Activated naive CD4-positive, alpha-beta T cell treated with Interleukin-2 at 50 U/mL for 16 hours (primary cell): ENCODE measurements at regions not wholly inside any gene's neighbourhood (a gene's known extent, or its start where the extent isn't known, plus 50 kb on each side); places are given as distances from the start of the nearest gene placed in this dataset.
"Not testable (repeated sequence)": the region's sequence is repeated elsewhere in the genome, so short reads cannot be mapped to it uniquely, and the experiment has no call there.

Source experiments
- DNase-seq: peaks from one replicate; pipeline ENCODE4 v3.0.0-alpha.2; 2020

GRCh38 chr4:3365326-3365725 is 72.5 kb downstream of the RGS12 start:
- no peak for DNase-seq

GRCh38 chr4:3365871-3366842 is 73.3 kb downstream of the RGS12 start:
- no peak for DNase-seq

- no peak for DNase-seq
Measured at GRCh38 chr4:3366893-3367775, 74.3 kb downstream of the RGS12 start.

- DNase-seq: no peak
Measured at GRCh38 chr4:3367866-3368265, 73.9 kb upstream of the HGFAC start.

GRCh38 chr4:3368334-3368733 is 73.4 kb upstream of the HGFAC start:
- no peak for DNase-seq

- DNase-seq: no peak
Measured at GRCh38 chr4:3368841-3369760, 72.7 kb upstream of the HGFAC start.

- peak; percentile 28 for DNase-seq
Measured at GRCh38 chr4:3369781-3370674, 71.7 kb upstream of the HGFAC start.

- DNase-seq: no peak
Measured at GRCh38 chr4:3371033-3372001, 70.5 kb upstream of the HGFAC start.

- DNase-seq: no peak
Measured at GRCh38 chr4:3372264-3372932, 69.4 kb upstream of the HGFAC start.

GRCh38 chr4:3372933-3373465 is 68.8 kb upstream of the HGFAC start:
- no peak for DNase-seq

GRCh38 chr4:3373468-3373867 is 68.3 kb upstream of the HGFAC start:
- no peak for DNase-seq

- no peak for DNase-seq
Measured at GRCh38 chr4:3374011-3374645, 67.6 kb upstream of the HGFAC start.

- DNase-seq: no peak
Measured at GRCh38 chr4:3374667-3375066, 67.1 kb upstream of the HGFAC start.

GRCh38 chr4:3375688-3376087 is 66.1 kb upstream of the HGFAC start:
- no peak for DNase-seq

- no peak for DNase-seq
Measured at GRCh38 chr4:3376266-3376665, 65.5 kb upstream of the HGFAC start.

GRCh38 chr4:3377557-3377956 is 64.2 kb upstream of the HGFAC start:
- DNase-seq: no peak

GRCh38 chr4:3380336-3380735 is 61.4 kb upstream of the HGFAC start:
- not testable (repeated sequence) for DNase-seq

- DNase-seq: not testable (repeated sequence)
Measured at GRCh38 chr4:3381208-3381607, 60.6 kb upstream of the HGFAC start.

GRCh38 chr4:3382251-3382650 is 59.5 kb upstream of the HGFAC start:
- no peak for DNase-seq
